NAMALWA (cell line): ENCODE measurements at regions not wholly inside any gene's neighbourhood (a gene's known extent, or its start where the extent isn't known, plus 50 kb on each side); places are given as distances from the start of the nearest gene placed in this dataset.
"Not testable (repeated sequence)": the region's sequence is repeated elsewhere in the genome, so short reads cannot be mapped to it uniquely, and the experiment has no call there.

Experiments used
- DNase-seq: peaks from one replicate; pipeline ENCODE4 v3.0.0-alpha.2; 2015; ENCODE audit warnings: low spot score

DNA sequence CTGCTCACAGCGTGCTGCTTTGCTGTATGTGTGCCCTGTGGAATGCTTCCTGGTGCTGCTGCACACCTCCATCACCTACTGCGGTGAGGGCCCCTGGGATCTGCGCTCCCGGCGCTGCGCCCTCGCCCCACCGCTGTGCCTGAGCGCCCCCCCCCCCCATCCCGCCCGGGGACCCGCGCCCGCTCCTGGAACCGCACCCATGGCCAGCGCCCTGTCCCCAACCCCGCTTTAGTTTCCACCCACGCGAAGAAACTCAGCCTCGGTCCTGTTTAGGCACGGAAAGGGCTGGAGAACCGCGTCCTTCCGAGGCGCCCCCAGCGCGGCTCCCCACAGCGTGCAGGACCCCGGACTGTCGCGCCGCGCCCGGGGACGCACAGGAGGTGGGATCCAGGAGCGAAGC, 265.5 kb downstream of the POTEB3 start:
- not testable (repeated sequence) for DNase-seq

GRCh38 chr15:21151203-21151966, 285.3 kb upstream of the POTEB2 start:
- not testable (repeated sequence) for DNase-seq

GRCh38 chr15:21148136-21148535, 282.0 kb upstream of the POTEB2 start:
- not testable (repeated sequence) for DNase-seq

GRCh38 chr15:21133893-21134292, 267.8 kb upstream of the POTEB2 start:
- not testable (repeated sequence) for DNase-seq

DNA sequence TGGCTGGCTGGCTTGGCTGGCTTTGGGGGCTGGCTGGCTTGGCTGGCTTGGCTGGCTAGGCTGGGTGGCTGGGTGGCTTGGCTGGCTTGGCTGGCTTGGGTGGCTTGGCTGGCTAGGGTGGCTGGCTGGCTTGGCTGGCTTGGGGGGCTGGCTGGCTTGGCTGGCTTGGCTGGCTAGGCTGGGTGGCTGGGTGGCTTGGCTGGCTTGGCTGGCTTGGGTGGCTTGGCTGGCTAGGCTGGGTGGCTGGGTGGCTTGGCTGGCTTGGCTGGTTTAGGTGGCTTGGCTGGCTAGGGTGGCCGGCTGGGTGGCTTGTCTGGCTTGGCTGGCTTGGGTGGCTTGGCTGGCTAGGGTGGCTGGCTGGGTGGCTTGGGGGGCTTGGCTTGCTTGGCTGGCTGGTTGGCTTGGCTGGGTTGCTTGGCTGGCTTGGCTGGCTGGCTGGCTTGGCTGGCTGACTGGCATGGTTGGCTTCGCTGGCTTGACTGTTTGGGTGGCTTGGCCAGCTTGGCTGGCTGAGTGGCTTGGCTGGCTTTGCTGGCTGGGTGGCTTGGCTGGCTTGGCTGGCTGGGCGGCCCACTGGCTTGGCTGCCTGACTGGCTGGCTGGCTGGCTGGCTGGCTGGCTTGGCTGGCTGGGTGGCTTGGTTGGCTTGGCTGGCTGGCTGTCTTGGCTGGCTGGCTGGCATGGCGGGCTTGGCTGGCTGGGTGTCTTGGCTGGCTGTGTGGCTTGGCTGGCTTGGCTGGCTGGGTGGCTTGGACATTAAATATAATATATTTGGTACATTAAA, 246.3 kb upstream of the POTEB2 start:
- not testable (repeated sequence) for DNase-seq

DNA sequence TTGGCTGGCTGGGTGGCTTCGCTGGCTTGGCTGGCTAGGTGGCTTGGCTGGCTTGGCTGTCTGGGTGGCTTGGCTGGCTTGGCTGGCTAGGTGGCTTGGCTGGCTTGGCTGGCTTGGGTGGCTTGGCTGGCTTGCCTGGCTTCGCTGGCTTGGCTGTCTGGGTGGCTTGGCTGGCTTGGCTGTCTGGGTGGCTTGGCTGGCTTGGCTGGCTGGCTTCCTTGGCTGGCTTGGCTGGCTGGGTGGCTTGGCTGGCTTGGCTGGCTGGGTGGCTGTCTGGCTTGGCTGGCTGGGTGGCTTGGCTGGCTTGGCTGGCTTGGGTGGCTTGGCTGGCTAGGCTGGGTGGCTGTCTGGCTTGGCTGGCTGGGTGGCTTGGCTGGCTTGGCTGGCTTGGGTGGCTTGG, 245.7 kb upstream of the POTEB2 start:
- DNase-seq, result not testable (repeated sequence)

- DNase-seq, result not testable (repeated sequence)
Observed at GRCh38 chr15:21111172-21111571, 245.1 kb upstream of the POTEB2 start.

GRCh38 chr15:21110187-21110804, 244.2 kb upstream of the POTEB2 start:
- DNase-seq, result not testable (repeated sequence)

DNA sequence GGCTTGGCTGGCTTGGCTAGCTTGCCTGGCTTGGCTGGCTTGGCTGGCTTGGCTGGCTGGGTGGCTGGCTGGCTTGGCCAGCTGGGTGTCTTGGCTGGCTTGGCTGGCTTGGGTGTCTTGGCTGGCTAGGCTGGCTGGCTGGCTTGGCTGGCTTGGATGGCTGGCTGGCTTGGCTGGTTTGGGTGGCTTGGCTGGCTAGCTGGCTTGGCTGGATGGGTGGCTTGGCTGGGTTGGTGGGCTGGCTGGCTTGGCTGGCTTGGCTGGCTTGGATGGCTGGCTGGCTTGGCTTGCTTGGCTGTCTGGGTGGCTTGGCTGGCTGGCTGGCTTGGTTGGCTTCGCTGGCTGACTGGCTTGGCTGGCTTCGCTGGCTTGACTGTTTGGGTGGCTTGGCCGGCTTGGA, 242.3 kb upstream of the POTEB2 start:
- DNase-seq, result not testable (repeated sequence)

GRCh38 chr15:21107399-21108381, 241.6 kb upstream of the POTEB2 start:
- DNase-seq, result not testable (repeated sequence)

DNA sequence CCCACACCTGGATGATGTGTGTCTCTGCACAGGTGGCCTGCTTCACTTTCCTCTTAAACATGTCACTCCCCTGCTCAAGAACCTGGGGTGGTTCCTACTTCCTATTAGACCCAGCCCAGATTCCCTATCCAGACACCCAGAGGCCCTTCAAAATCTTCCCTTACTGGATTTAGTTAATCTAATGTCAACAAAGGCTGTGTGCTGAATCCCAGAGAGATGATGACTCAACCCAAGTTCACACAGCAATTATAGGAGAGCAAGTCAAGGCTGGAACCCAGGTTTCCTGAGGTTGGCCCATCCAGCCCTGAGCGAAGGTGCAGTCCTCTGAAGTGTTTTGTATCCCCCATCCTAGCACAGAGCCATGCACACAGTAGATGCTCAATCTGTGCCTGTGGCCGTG, 230.5 kb upstream of the POTEB2 start:
- DNase-seq, result not testable (repeated sequence)

DNA sequence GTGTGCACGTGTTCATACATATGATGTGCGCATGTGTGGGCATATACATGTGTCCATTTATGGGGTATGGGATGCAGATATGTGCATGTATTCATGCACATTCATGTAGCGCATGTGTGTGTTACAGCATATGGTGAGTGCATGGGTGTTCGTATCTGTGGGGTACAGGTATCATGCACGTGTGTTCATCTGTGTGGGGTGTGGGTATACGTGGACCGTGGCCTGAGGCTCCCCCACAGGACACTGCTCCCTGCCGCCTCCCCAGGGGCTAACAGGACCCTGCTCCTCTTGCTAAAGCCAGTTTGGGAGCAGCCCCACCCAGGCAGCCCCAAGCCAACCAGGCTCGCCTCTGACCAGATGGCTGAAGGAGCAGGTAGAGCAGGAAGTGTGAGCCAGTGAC, 213.4 kb upstream of the POTEB2 start:
- DNase-seq, result not testable (repeated sequence)

DNA sequence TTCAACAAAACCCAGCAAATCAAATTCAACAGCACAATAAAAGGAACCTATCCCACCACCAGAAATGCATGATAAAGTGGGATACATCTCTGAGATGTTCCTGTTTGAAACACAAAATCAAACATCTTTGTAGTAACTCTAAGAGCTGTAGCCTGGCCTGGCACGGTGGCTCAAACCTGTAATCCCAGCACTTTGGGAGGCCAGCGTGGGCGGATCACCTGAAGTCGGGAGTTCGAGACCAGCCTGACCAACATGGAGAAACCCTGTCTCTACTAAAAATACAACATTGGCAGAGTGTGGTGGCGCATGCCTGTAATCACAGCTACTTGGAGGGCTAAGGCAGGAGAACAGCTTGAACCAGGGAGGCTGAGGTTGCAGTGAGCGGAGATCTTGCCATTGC, 202.8 kb upstream of the POTEB2 start:
- DNase-seq, result not testable (repeated sequence)

- DNase-seq, result not testable (repeated sequence)
Observed at GRCh38 chr15:21063512-21063911, 197.4 kb upstream of the POTEB2 start.

- DNase-seq, result peak; percentile 20
Observed at GRCh38 chr15:21062619-21063163, 196.6 kb upstream of the POTEB2 start.

- not testable (repeated sequence) for DNase-seq
Observed at GRCh38 chr15:21051866-21052265, 185.8 kb upstream of the POTEB2 start.

GRCh38 chr15:21031703-21032102, 165.6 kb upstream of the POTEB2 start:
- DNase-seq, result not testable (repeated sequence)

DNA sequence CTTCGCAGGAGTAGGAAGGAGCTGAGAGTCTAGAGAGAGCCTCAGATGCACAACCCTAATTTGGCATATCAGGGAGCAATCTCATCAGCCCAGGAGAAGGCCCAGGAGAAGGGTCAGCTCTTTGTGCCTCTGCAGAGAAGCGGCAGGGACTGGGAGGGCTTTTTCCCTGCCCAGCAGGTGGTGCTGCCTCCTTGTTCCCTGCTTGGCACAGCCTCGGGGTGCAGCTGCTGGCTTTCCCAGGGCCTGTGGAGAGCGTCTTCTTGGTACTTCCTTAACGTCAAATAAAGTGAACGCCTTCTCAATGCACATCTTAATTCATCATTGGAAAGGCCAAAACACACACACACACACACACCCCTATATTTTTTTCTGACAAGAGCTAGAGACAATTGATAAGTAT, 162.9 kb upstream of the POTEB2 start:
- not testable (repeated sequence) for DNase-seq

GRCh38 chr15:21027942-21028341, 161.8 kb upstream of the POTEB2 start:
- DNase-seq, result not testable (repeated sequence)

DNA sequence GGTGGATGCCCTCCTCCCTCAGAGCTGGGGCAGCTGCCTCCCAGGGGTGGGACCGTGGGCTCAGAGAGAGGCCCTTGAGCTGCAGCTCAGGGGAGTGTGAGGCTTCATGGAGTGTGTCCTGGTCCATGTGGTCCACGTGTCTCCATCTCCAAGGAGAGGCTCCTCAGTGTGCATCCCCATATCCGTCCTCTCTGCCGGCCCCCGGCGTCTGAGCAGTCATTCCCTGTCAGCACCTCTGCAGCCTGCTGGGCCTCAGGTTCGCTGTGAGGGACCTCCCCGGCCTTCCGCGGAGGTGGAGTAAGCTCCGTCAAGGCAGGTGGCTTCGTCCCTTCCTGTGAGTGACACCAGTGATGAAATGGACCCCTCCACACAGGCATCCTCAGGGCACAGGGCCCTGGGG, 160.7 kb upstream of the POTEB2 start:
- DNase-seq, result not testable (repeated sequence)
